Activated T-helper 2 cell treated with anti-CD3 and anti-CD28 coated beads, Interferon-gamma antibody, Interleukin-2, Interleukin-4, amounts not matched to agents 10 μg/mL and 5 μg/mL and 100 μg/mL, durations not matched to agents 14 hours and 24 hours and 36 hours (primary cell): ENCODE measurements at regions not wholly inside any gene's neighbourhood (a gene's known extent, or its start where the extent isn't known, plus 50 kb on each side); places are given as distances from the start of the nearest gene placed in this dataset.

Experiments
- DNase-seq: peaks from one replicate; pipeline ENCODE4 v3.0.0; 2021; ENCODE audit warnings: low spot score
- H3K27ac Mint-ChIP-seq: one replicate; pipeline ENCODE4 v1.8.0; 2021; ENCODE audit warnings: mixed read lengths
- H3K27me3 Mint-ChIP-seq: one replicate; pipeline ENCODE4 v1.8.0; 2021; ENCODE audit warnings: low read depth, mixed read lengths
- H3K36me3 Mint-ChIP-seq: one replicate; pipeline ENCODE4 v1.8.0; 2021; ENCODE audit warnings: low read depth, mixed read lengths
- H3K4me1 Mint-ChIP-seq: one replicate; pipeline ENCODE4 v1.8.0; 2021; ENCODE audit warnings: low read depth, mixed read lengths
- H3K4me3 Mint-ChIP-seq: one replicate; pipeline ENCODE4 v1.8.0; 2021; ENCODE audit warnings: low read depth, mild to moderate bottlenecking, moderate library complexity, mixed read lengths
- H3K9me3 Mint-ChIP-seq: one replicate; pipeline ENCODE4 v1.8.0; 2021; ENCODE audit warnings: mixed read lengths
- intact Hi-C: fragments of 100-400 bp; cut with micrococcal nuclease; formaldehyde crosslinking; loops from one replicate; pipeline ENCODE4 v1.15.1; 2023

- H3K27me3 Mint-ChIP-seq = peaks cover 9% of the 10 kb centered on the region
- no peaks in the 10 kb centered on the region for H3K4me1 Mint-ChIP-seq
- intact Hi-C loops = no loop called here
- H3K9me3 Mint-ChIP-seq = no peaks in the 10 kb centered on the region
- H3K4me3 Mint-ChIP-seq = no peak overlapping the region
- no peak overlapping the region for H3K27ac Mint-ChIP-seq
- no peak for DNase-seq
- H3K36me3 Mint-ChIP-seq = no peaks in the 10 kb centered on the region
These were observed 520.8 kb downstream of the BRD1 start for GRCh38 chr22:49306632-49307480.

- no peaks in the 10 kb centered on the region for H3K36me3 Mint-ChIP-seq
- no peak overlapping the region for H3K4me3 Mint-ChIP-seq
- H3K27me3 Mint-ChIP-seq = peaks cover 7% of the 10 kb centered on the region
- DNase-seq = no peak
- intact Hi-C loops = no loop called here
- H3K27ac Mint-ChIP-seq = no peak overlapping the region
- no peaks in the 10 kb centered on the region for H3K4me1 Mint-ChIP-seq
- no peaks in the 10 kb centered on the region for H3K9me3 Mint-ChIP-seq
These were observed 521.6 kb downstream of the BRD1 start for GRCh38 chr22:49305966-49306631.

GRCh38 chr22:49305214-49305965, 522.3 kb downstream of the BRD1 start:
- Mint-ChIP-seq H3K27me3 (peaks cover 4% of the 10 kb centered on the region), H3K4me3 (no peak overlapping the region), H3K27ac (no peak overlapping the region), H3K9me3 (no peaks in the 10 kb centered on the region), H3K4me1 (no peaks in the 10 kb centered on the region), H3K36me3 (no peaks in the 10 kb centered on the region)
- peak; percentile 43 for DNase-seq
- intact Hi-C loops = no loop called here

- Mint-ChIP-seq H3K9me3 (no peaks in the 10 kb centered on the region), H3K4me1 (no peaks in the 10 kb centered on the region), H3K36me3 (no peaks in the 10 kb centered on the region), H3K27me3 (no peaks in the 10 kb centered on the region), H3K4me3 (no peak overlapping the region), H3K27ac (no peak overlapping the region)
- DNase-seq = peak; percentile 2
- intact Hi-C loops = no loop called here
These were observed 523.8 kb downstream of the BRD1 start for GRCh38 chr22:49303781-49304461.

GRCh38 chr22:49303061-49303735, 524.5 kb downstream of the BRD1 start:
- no peaks in the 10 kb centered on the region for H3K9me3 Mint-ChIP-seq
- H3K27me3 Mint-ChIP-seq = no peaks in the 10 kb centered on the region
- H3K27ac Mint-ChIP-seq = no peak overlapping the region
- peak; percentile 7 for DNase-seq
- intact Hi-C loops = no loop called here
- H3K4me1 Mint-ChIP-seq = no peaks in the 10 kb centered on the region
- no peaks in the 10 kb centered on the region for H3K36me3 Mint-ChIP-seq
- H3K4me3 Mint-ChIP-seq = no peak overlapping the region

GRCh38 chr22:49302530-49302929, 525.1 kb downstream of the BRD1 start:
- Mint-ChIP-seq H3K27ac (no peak overlapping the region), H3K4me3 (no peak overlapping the region), H3K9me3 (no peaks in the 10 kb centered on the region), H3K4me1 (no peaks in the 10 kb centered on the region), H3K27me3 (no peaks in the 10 kb centered on the region), H3K36me3 (no peaks in the 10 kb centered on the region)
- DNase-seq = peak; percentile 1
- intact Hi-C loops = no loop called here

- no peaks in the 10 kb centered on the region for H3K36me3 Mint-ChIP-seq
- DNase-seq = peak; percentile 3
- no peaks in the 10 kb centered on the region for H3K9me3 Mint-ChIP-seq
- no peaks in the 10 kb centered on the region for H3K4me1 Mint-ChIP-seq
- H3K27me3 Mint-ChIP-seq = no peaks in the 10 kb centered on the region
- no peak overlapping the region for H3K4me3 Mint-ChIP-seq
- no peak overlapping the region for H3K27ac Mint-ChIP-seq
- intact Hi-C loops = no loop called here
These were observed 525.6 kb downstream of the BRD1 start for GRCh38 chr22:49302150-49302460.

- no peak overlapping the region for H3K27ac Mint-ChIP-seq
- H3K27me3 Mint-ChIP-seq = no peaks in the 10 kb centered on the region
- DNase-seq = peak; percentile 2
- no peaks in the 10 kb centered on the region for H3K4me1 Mint-ChIP-seq
- no peaks in the 10 kb centered on the region for H3K36me3 Mint-ChIP-seq
- no peak overlapping the region for H3K4me3 Mint-ChIP-seq
- intact Hi-C loops = no loop called here
- no peaks in the 10 kb centered on the region for H3K9me3 Mint-ChIP-seq
These were observed 526.1 kb downstream of the BRD1 start for GRCh38 chr22:49301398-49302149.

GRCh38 chr22:49300951-49301397, 526.7 kb downstream of the BRD1 start:
- peak; percentile 6 for DNase-seq
- no peak overlapping the region for H3K4me3 Mint-ChIP-seq
- no peaks in the 10 kb centered on the region for H3K9me3 Mint-ChIP-seq
- no peaks in the 10 kb centered on the region for H3K27me3 Mint-ChIP-seq
- no peaks in the 10 kb centered on the region for H3K36me3 Mint-ChIP-seq
- intact Hi-C loops = no loop called here
- no peaks in the 10 kb centered on the region for H3K4me1 Mint-ChIP-seq
- H3K27ac Mint-ChIP-seq = no peak overlapping the region

GRCh38 chr22:49300241-49300640, 527.4 kb downstream of the BRD1 start:
- DNase-seq = no peak
- no peaks in the 10 kb centered on the region for H3K9me3 Mint-ChIP-seq
- intact Hi-C loops = no loop called here
- H3K27ac Mint-ChIP-seq = no peak overlapping the region
- no peaks in the 10 kb centered on the region for H3K36me3 Mint-ChIP-seq
- no peaks in the 10 kb centered on the region for H3K4me1 Mint-ChIP-seq
- no peaks in the 10 kb centered on the region for H3K27me3 Mint-ChIP-seq
- no peak overlapping the region for H3K4me3 Mint-ChIP-seq

GRCh38 chr22:49299821-49300231, 527.8 kb downstream of the BRD1 start:
- DNase-seq = no peak
- Mint-ChIP-seq H3K36me3 (no peaks in the 10 kb centered on the region), H3K4me1 (no peaks in the 10 kb centered on the region), H3K4me3 (no peak overlapping the region), H3K9me3 (no peaks in the 10 kb centered on the region), H3K27me3 (no peaks in the 10 kb centered on the region), H3K27ac (no peak overlapping the region)
- intact Hi-C loops = no loop called here
